Superior temporal gyrus (tissue), 1 donor: ENCODE measurements at regions not wholly inside any gene's neighbourhood (a gene's known extent, or its start where the extent isn't known, plus 50 kb on each side); places are given as distances from the start of the nearest gene placed in this dataset.

Source experiments
- DNase-seq: peaks from one replicate; pipeline ENCODE4 v3.0.0-alpha.2; 2016; ENCODE audit errors: extremely low spot score

- no peak for DNase-seq
These were observed 234.9 kb upstream of the CYRIA start for GRCh38 chr2:16900405-16901025.

GRCh38 chr2:16899958-16900357 lies 234.3 kb upstream of the CYRIA start:
- DNase-seq, result no peak

DNA sequence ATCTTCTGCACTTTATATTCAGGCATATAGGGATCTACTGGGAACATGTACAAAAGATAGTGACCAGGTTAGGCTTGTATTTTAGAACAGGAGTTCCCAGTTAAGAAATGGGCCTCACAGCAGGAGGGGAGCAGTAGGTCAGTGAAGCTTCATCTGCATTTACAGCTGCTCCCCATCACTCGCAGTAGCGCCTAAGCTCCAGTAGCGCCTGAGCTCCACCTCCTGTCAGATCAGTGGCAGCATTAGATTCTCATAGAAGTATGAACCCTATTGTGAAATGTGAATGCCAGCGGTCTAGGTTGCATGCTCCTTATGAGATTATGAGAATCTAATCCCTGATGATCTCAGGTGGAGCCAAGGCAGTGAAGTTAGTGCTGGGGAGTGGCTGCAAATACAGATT lies 224.4 kb upstream of the CYRIA start:
- DNase-seq, result no peak

DNA sequence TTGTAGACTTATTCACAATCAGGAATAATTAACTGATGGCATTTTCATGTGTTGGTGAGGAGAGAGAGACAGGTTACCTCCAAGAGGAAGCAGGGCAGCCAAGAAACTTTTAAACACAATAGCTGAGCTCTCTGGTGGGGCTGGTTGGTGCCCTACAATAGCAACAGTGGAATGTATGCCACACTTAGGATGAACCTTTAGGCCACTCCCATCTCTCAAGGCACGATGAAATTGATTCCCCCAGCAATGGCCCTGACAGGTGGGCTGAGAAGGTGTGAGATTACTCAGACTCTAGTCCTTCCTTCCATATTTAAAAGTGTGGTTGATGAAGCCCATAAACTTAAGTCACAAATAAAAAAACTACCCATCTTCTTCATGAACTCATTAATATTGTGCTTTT lies 219.4 kb upstream of the CYRIA start:
- DNase-seq, result no peak

GRCh38 chr2:16882706-16883105 lies 217.1 kb upstream of the CYRIA start:
- DNase-seq, result peak; percentile 33

DNA sequence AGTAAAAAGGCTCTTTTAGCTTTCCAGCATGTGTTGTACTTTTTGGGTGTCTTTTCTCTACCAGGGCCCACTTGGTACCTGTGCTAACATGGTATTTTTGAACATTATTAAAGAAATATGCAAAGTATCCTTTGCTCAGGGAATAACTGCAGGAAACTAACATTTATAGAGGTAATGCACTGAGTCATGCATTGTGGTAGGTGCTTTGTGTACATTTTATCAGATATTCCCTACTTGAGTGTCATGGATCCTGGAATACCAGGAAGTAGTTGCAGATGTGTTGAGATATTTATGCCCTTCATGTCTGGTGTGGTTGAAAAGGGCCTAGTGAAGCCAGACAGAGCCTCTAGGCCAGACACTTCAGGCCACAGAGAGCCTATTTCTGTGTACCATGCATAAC lies 215.5 kb upstream of the CYRIA start:
- DNase-seq, result no peak

- DNase-seq, result no peak
These were observed 205.8 kb upstream of the CYRIA start for GRCh38 chr2:16871411-16871810.

- DNase-seq, result peak; percentile 33
These were observed 204.9 kb upstream of the CYRIA start for GRCh38 chr2:16870491-16871076.

DNA sequence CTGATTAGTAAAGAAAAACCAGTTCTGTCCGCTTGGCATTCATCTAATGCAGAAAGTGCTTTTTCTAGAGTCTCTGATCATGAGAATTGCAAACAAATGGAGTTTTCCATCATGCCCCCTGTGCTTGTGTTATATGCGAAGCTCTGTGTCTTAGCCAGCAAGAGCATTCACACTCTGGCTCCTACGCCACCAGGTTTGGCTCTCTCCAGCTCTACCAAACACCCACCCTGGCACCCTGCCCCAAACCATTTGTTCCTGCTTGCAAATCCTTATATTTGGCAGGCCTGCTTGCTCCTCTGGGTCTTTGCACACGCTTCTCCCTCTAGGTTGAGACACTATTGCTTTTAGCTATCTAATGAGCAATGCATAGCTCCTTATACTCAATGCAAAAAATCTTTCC lies 204.1 kb upstream of the CYRIA start:
- peak; percentile 79 for DNase-seq

DNA sequence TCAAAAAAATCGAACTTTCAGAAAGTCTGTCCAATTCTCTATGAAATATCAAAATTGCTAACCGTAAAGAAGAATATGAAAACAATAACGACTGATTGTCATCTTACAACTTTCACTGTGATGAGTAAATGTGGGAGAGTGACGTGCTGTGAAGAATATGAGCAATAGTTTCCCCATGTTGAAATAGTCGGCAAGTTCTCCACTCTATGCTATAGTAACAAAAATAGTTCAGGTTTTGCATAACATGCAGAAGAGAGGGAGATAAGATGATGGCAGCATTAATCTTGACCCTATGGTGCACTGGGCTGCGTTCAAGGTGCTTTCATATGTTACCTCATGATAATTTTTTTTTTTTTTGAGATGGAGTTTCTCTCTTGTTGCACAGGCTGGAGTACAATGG lies 196.8 kb upstream of the CYRIA start:
- DNase-seq, result no peak

- DNase-seq, result peak; percentile 46
These were observed 195.9 kb upstream of the CYRIA start for GRCh38 chr2:16861530-16861929.

DNA sequence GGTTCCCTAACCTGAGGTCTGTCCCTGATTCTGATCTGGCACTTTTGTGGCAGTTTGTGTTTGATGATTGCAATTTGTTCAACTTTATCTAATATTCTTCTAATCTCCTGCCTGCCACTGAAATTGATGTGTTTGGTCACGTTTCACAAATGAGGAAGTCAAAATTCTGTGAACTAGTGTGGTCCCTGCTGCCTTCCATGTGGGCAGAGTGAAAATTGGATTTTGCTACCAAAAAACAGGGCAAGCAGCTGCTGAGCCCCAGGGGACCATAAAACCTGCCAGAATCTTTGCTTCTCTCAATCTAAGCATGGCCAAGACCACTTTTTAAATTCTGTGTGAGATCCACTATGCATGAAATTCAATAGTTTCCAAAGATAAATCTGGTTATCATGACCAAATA lies 195.5 kb upstream of the CYRIA start:
- no peak for DNase-seq

DNA sequence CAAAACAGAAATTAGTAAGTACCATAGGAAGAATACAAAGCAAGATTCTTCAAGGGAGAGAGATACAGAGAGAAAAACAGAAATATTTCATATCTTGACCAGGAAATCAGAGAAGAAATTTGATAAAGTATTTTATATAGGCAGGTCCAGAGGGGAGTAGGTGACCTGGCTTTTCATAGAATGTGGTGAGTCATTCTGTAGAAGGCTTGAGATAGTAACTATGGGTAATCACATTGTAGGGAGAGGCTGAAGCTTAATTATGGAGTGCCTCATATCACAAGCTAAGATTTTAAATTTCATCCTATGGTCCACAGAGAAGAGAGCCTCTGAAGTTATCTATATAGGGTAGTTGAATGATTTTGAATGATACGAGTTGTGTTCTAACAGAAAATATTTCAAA lies 195.0 kb upstream of the CYRIA start:
- DNase-seq, result no peak

DNA sequence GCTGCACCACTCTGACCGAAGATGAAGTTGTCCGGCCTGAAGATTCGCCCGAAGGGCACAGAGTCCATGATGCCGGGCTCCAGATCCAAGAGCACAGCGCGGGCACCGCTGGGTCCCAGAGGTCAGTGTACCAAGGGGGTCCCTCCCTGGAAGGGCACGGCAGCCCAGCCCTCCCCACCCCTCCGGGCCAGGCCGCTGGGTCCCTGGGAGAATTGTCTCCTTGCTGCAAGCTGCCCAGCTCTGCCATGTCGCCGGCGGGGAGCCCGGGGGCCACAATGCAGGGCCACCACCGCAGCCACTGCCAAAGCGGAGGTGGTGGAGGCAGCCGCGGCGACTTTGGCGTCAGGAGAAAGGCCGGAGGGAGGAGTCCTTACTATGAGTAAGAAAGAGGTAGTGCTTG lies 189.5 kb upstream of the CYRIA start:
- DNase-seq, result no peak

GRCh38 chr2:16853088-16853487 lies 187.5 kb upstream of the CYRIA start:
- no peak for DNase-seq

- DNase-seq, result no peak
These were observed 187.0 kb upstream of the CYRIA start for GRCh38 chr2:16852651-16853050.

DNA sequence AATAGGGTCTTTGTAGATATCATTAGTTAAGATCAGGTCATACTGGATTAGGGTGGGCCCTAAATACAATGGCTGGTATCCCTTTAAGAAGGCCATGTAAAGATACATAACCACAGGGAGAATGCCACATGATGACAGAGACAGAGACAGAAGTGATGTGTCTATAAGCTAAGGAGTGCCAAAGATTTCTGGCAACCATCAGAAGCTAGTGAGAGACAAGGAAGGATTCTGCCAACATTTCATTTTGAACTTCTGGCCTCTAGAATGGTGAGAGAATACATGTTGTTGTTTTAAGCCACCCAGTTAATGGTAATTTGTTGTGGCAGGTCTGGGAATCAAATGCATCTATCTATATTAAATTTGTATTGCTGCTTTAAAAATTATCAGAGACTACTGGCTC lies 185.5 kb upstream of the CYRIA start:
- DNase-seq, result no peak

DNA sequence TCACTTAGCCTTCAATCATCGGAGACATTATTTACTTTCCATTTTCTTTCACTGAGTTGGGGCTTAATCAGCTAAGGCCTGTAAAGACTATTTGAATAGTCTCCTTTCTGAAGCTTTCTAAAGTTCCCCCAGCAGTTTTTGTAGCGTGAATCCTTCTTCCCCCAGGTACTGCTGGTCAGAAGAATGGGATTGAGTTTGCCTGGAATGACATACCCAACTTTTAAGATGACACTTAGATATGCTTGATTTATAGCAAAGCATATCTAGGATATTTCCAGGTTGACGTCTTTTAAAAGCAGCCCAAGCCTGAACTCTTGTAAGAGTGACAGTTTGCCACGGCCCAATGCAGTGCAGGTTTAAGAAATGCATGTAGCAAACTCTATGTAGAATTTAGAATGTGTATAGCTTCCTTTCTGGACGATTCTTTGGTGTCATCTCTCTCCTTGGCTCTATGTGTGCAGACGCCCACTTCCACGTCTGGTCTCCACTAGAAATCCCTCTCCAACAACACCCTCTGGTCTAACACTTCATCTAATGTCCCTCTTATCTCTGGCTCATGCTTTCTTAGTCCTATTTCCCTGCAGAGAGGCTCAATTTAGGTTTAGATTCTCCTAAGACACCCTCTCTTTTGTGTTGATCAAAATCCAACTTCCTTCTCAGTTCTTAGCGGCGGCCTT lies 175.0 kb upstream of the CYRIA start:
- peak; percentile 59 for DNase-seq

GRCh38 chr2:16832910-16833309 lies 167.3 kb upstream of the CYRIA start:
- DNase-seq, result no peak

- DNase-seq, result no peak
These were observed 163.2 kb upstream of the CYRIA start for GRCh38 chr2:16828828-16829160.

DNA sequence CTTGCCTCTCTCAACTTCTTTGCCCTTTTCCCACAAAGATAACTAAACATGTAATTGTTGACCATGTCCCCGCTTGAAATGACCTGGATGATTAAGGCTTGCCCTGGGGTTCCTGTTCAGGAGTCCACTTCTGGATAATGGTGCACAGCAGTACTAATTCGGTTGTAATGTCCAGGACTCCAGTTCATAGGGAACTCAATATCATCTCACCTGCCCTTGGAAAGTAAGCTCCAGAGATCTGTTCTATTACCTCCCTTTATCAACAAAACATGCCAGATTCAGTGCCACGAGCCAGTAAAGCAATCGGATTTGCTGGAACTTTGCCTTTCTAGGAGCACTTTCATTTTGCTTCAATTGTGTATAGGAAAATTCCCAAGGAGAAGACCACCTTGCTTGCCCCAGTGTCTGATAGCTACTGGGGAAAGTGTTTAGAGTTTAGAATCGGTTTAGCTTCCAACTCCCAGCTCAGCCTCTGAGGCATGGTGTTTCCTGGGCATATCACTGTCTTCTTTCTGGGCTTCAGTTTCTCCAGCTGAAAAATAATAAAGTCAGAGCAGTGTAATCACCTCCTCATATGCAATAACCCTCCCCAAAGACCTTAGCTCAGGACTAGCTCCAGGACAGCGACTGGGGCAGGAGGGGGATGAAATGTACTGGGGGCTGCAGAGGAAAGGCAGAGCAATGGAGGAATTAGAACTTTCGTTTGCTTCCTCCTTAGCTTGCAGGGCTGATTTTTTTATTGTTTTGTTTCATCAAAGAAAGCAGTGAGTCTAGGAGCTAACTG lies 162.6 kb upstream of the CYRIA start:
- DNase-seq, result no peak

- DNase-seq, result no peak
These were observed 158.8 kb upstream of the CYRIA start for GRCh38 chr2:16824472-16824871.

GRCh38 chr2:16821692-16822091 lies 156.1 kb upstream of the CYRIA start:
- DNase-seq, result peak; percentile 82
